K562 (cell line): ENCODE measurements at regions not wholly inside any gene's neighbourhood (a gene's known extent, or its start where the extent isn't known, plus 50 kb on each side); places are given as distances from the start of the nearest gene placed in this dataset.

ENCODE experiments used
- ATF7 ChIP-seq: fragments of 450-650 bp; IDR thresholded peaks from 2 replicates; pipeline ENCODE4 v1.7.1; 2014; ENCODE audit warnings: mild to moderate bottlenecking, moderate library complexity
- DPF2 ChIP-seq: fragments of 450-650 bp; IDR thresholded peaks from 2 replicates; pipeline ENCODE4 v1.6.1; 2016
- ELF2 ChIP-seq: fragments of 250-450 bp; sonication (Bioruptor Pico); IDR thresholded peaks from 2 replicates; pipeline ENCODE4 v1.5.0; 2021; ENCODE audit warnings: mild to moderate bottlenecking
- FOS ChIP-seq: IDR thresholded peaks from 3 replicates; pipeline ENCODE4 v1.6.1; 2011; ENCODE audit not compliant: insufficient read length; ENCODE audit errors: extremely low read depth
- IRF2 ChIP-seq: sonication (generic); formaldehyde crosslinking; IDR thresholded peaks from 2 replicates; pipeline ENCODE4 v1.8.1; 2022; ENCODE audit warnings: mild to moderate bottlenecking, missing genetic modification reagents
- KLF16 ChIP-seq: IDR thresholded peaks from 2 replicates; pipeline ENCODE4 v1.6.1; 2016; ENCODE audit warnings: antibody characterized with exemption
- LEF1 ChIP-seq: fragments of 450-650 bp; IDR thresholded peaks from 2 replicates; pipeline ENCODE4 v1.6.1; 2016; ENCODE audit warnings: mild to moderate bottlenecking
- PHF8 ChIP-seq: fragments of 200-600 bp; sonication (generic); IDR thresholded peaks from 2 replicates; pipeline ENCODE4 v1.6.1; 2012; ENCODE audit warnings: mixed run types, mild to moderate bottlenecking, inconsistent platforms, low read length, moderate library complexity, borderline replicate concordance
- POLR3G ChIP-seq: IDR thresholded peaks from 2 replicates; pipeline ENCODE4 v1.6.1; 2011; ENCODE audit not compliant: insufficient read length, insufficient replicate concordance; ENCODE audit errors: extremely low read depth
- RBM14 ChIP-seq: fragments of 200-400 bp; formaldehyde crosslinking; IDR thresholded peaks from 2 replicates; pipeline ENCODE4 v1.6.1; 2018; ENCODE audit warnings: low read depth, mild to moderate bottlenecking, low read length, moderate library complexity, borderline replicate concordance; ENCODE audit not compliant: insufficient read depth
- RUNX1 ChIP-seq: sonication (generic); IDR thresholded peaks from 2 replicates; pipeline ENCODE4 v1.6.1; 2016; ENCODE audit warnings: antibody characterized with exemption, low read depth
- SMARCC2 ChIP-seq: fragments of 450-650 bp; IDR thresholded peaks from 2 replicates; pipeline ENCODE4 v1.6.1; 2017; ENCODE audit warnings: antibody characterized with exemption, moderate library complexity, mild to moderate bottlenecking, low read depth
- ZFP1 ChIP-seq: fragments of 450-650 bp; formaldehyde crosslinking; IDR thresholded peaks from 2 replicates; pipeline ENCODE4 v1.4.0; 2020; ENCODE audit warnings: mild to moderate bottlenecking, mixed read lengths
- ZNF780A ChIP-seq: fragments of 250-450 bp; sonication (Bioruptor Pico); IDR thresholded peaks from 2 replicates; pipeline ENCODE4 v1.5.0; 2021; ENCODE audit warnings: mild to moderate bottlenecking
- ZSCAN29 ChIP-seq: fragments of 450-650 bp; IDR thresholded peaks from 2 replicates; pipeline ENCODE4 v1.6.1; 2017
- TF ChIP-seq, protein P1 (sequence below), 2 experiments: fragments of 150-350 bp in 1 of 2; IDR thresholded peaks; 2 replicates each; pipeline ENCODE4 v1.6.1; 2012 to 2016; ENCODE audit warnings: low read depth in 2 of 2, low read length in 2 of 2, mild to moderate bottlenecking in 1 of 2, moderate library complexity in 1 of 2
- TF ChIP-seq, protein P2 (sequence below): fragments of 250-450 bp; sonication (Bioruptor Pico); IDR thresholded peaks from 2 replicates; pipeline ENCODE4 v1.9.0; 2021; ENCODE audit warnings: mild to moderate bottlenecking
- TF ChIP-seq, protein P3 (sequence below): sonication (generic); formaldehyde crosslinking; IDR thresholded peaks from 2 replicates; pipeline ENCODE4 v1.8.0; 2023; ENCODE audit warnings: missing genetic modification reagents, mild to moderate bottlenecking, borderline replicate concordance

DNA sequence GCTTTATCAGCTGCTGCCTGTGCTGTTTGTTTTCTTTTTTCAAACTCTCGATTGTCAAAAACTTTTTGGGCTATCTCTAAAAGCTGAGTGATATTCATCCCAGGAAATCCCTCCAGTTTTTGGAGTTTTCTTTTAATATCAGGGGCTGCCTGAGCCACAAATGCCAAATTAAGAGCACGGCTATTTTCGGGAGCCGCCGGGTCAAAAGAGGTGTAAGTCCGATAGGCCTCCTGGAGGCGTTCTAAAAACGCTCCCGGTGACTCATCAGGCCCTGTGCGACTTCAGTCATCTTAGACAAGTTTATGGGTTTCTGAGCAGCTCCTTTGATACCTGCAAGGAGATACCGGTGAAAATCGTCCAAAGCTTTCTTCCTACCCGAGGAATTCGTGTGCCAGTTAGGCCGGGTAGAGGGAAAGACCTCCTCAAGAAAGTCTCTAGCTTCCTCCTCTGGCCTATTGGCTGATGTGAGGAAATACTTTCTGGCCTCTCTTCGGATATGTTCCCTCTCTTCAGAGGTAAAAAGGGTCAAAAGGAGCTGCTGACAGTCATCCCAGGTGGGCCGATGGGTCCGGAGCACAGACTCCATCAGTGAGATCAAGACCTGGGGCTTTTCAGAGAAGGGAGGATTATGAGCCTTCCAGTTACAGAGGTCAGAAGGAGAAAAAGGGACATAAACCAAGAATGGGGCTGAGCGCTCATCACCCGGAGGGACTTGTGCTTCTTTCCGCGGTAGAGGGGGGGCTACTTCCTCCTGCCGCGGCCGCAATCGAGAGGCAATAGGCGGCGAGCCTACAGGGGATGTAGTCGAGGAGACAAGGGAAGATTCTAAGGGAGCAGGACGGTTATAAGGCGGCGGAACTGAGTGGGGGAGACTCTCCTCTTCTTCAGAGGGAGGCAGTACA lies 151.1 kb downstream of the TRIM27 start (continued):
- TF ChIP-seq, protein P1, sequence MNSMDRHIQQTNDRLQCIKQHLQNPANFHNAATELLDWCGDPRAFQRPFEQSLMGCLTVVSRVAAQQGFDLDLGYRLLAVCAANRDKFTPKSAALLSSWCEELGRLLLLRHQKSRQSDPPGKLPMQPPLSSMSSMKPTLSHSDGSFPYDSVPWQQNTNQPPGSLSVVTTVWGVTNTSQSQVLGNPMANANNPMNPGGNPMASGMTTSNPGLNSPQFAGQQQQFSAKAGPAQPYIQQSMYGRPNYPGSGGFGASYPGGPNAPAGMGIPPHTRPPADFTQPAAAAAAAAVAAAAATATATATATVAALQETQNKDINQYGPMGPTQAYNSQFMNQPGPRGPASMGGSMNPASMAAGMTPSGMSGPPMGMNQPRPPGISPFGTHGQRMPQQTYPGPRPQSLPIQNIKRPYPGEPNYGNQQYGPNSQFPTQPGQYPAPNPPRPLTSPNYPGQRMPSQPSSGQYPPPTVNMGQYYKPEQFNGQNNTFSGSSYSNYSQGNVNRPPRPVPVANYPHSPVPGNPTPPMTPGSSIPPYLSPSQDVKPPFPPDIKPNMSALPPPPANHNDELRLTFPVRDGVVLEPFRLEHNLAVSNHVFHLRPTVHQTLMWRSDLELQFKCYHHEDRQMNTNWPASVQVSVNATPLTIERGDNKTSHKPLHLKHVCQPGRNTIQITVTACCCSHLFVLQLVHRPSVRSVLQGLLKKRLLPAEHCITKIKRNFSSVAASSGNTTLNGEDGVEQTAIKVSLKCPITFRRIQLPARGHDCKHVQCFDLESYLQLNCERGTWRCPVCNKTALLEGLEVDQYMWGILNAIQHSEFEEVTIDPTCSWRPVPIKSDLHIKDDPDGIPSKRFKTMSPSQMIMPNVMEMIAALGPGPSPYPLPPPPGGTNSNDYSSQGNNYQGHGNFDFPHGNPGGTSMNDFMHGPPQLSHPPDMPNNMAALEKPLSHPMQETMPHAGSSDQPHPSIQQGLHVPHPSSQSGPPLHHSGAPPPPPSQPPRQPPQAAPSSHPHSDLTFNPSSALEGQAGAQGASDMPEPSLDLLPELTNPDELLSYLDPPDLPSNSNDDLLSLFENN (IDR thresholded peaks at IDR 0.05; ENCODE audit: low read depth in 2 of 2, low read length in 2 of 2): no peak
- no peak for TF ChIP-seq ZFP1 (CRISPR knock-in tag)
- no peak for TF ChIP-seq ZNF780A (CRISPR knock-in tag)
- TF ChIP-seq RUNX1: no peak
- TF ChIP-seq IRF2: no peak
- 0 out of 2 replicates have a peak, but pooled peaks have one; percentile 50 for TF ChIP-seq SMARCC2
- TF ChIP-seq, protein P2, sequence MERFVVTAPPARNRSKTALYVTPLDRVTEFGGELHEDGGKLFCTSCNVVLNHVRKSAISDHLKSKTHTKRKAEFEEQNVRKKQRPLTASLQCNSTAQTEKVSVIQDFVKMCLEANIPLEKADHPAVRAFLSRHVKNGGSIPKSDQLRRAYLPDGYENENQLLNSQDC (CRISPR knock-in tag): no peak
- TF ChIP-seq PHF8: 0 out of 2 replicates have a peak, but pooled peaks have one; percentile 4
- TF ChIP-seq KLF16: no peak
- TF ChIP-seq, protein P3, sequence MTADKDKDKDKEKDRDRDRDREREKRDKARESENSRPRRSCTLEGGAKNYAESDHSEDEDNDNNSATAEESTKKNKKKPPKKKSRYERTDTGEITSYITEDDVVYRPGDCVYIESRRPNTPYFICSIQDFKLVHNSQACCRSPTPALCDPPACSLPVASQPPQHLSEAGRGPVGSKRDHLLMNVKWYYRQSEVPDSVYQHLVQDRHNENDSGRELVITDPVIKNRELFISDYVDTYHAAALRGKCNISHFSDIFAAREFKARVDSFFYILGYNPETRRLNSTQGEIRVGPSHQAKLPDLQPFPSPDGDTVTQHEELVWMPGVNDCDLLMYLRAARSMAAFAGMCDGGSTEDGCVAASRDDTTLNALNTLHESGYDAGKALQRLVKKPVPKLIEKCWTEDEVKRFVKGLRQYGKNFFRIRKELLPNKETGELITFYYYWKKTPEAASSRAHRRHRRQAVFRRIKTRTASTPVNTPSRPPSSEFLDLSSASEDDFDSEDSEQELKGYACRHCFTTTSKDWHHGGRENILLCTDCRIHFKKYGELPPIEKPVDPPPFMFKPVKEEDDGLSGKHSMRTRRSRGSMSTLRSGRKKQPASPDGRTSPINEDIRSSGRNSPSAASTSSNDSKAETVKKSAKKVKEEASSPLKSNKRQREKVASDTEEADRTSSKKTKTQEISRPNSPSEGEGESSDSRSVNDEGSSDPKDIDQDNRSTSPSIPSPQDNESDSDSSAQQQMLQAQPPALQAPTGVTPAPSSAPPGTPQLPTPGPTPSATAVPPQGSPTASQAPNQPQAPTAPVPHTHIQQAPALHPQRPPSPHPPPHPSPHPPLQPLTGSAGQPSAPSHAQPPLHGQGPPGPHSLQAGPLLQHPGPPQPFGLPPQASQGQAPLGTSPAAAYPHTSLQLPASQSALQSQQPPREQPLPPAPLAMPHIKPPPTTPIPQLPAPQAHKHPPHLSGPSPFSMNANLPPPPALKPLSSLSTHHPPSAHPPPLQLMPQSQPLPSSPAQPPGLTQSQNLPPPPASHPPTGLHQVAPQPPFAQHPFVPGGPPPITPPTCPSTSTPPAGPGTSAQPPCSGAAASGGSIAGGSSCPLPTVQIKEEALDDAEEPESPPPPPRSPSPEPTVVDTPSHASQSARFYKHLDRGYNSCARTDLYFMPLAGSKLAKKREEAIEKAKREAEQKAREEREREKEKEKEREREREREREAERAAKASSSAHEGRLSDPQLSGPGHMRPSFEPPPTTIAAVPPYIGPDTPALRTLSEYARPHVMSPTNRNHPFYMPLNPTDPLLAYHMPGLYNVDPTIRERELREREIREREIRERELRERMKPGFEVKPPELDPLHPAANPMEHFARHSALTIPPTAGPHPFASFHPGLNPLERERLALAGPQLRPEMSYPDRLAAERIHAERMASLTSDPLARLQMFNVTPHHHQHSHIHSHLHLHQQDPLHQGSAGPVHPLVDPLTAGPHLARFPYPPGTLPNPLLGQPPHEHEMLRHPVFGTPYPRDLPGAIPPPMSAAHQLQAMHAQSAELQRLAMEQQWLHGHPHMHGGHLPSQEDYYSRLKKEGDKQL (CRISPR knock-in tag): no peak
- TF ChIP-seq RBM14: no peak
- peak; percentile 80 for TF ChIP-seq DPF2
- TF ChIP-seq ELF2 (CRISPR knock-in tag): no peak
- TF ChIP-seq LEF1: 0 out of 2 replicates have a peak, but pooled peaks have one; percentile 44
- 0 out of 2 replicates have a peak, but pooled peaks have one; percentile 31 for TF ChIP-seq ATF7
- TF ChIP-seq FOS: peak; percentile 53
- no peak for TF ChIP-seq ZSCAN29
- no peak for TF ChIP-seq POLR3G
